SJCRH30 (cell line): ENCODE measurements at regions not wholly inside any gene's neighbourhood (a gene's known extent, or its start where the extent isn't known, plus 50 kb on each side); places are given as distances from the start of the nearest gene placed in this dataset.

Experiments
- DNase-seq, 2 experiments: peaks; one replicate each; pipeline ENCODE4 v3.0.0-alpha.2; 2015 to 2020
- H3K27ac ChIP-seq: fragments of 250-450 bp; sonication (Bioruptor Pico); 2 replicates; pipeline ENCODE4 v1.5.1; 2020; ENCODE audit warnings: mild to moderate bottlenecking, moderate library complexity
- H3K27me3 ChIP-seq: fragments of 250-450 bp; sonication (Bioruptor Pico); 2 replicates; pipeline ENCODE4 v1.5.1; 2020; ENCODE audit warnings: mild to moderate bottlenecking, moderate library complexity
- H3K36me3 ChIP-seq: fragments of 250-450 bp; sonication (Bioruptor Pico); 2 replicates; pipeline ENCODE4 v1.5.1; 2020; ENCODE audit warnings: mild to moderate bottlenecking, moderate library complexity
- H3K4me1 ChIP-seq: fragments of 250-450 bp; sonication (Bioruptor Pico); 2 replicates; pipeline ENCODE4 v1.5.1; 2020; ENCODE audit warnings: mild to moderate bottlenecking, moderate library complexity
- H3K4me3 ChIP-seq: fragments of 250-450 bp; sonication (Bioruptor Pico); 2 replicates; pipeline ENCODE4 v1.5.1; 2020; ENCODE audit warnings: mild to moderate bottlenecking, moderate library complexity
- H3K9me3 ChIP-seq: fragments of 250-450 bp; sonication (Bioruptor Pico); replicated peaks from 2 replicates; pipeline ENCODE4 v1.5.1; 2020; ENCODE audit warnings: mild to moderate bottlenecking, moderate library complexity

DNA sequence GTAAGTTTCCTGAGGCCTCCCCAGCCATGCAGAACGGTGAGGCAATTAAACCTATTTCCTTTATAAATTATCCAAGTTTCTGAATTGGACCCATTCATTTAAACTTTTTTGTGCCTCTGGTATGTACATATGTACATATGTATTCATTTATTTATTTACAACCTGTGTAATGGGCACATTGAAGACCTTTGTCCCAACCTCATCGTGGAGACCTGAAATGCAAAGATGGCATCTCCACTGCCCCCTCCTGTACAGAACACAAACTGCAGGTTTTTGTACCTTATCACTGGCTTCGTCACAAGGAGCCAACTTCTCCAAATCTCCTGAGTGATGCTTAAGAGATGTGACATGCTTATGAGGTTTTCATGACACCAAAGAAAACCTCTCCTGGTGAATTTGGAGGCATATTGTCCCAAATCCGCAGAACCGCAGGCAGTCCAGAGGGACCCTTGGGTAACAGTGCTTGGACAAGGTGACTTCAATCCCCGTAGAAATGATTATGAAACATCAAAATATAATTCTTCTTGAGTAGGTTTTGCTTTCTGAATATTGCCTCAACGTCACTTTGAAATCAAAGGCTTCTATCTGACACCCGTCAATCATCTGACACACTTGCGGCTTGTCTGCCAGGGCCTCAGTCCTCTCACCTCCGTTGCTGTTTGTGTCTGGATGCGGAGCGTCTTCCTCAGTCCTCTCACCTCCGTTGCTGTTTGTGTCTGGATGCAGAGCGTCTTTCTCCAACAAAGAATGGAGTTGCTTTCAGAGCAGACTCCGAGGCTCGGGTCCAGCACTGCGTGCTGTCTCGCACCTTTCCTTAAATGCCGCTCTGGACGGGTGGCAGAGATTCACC, 135.0 kb upstream of the IRX4 start:
- H3K27me3 ChIP-seq = no peaks in the 10 kb centered on the region
- DNase-seq = peak in 1 of 2 experiments; percentile 28
- no peaks in the 10 kb centered on the region for H3K4me1 ChIP-seq
- H3K9me3 ChIP-seq = no peaks in the 10 kb centered on the region
- no peak overlapping the region for H3K27ac ChIP-seq
- no peaks in the 10 kb centered on the region for H3K36me3 ChIP-seq
- H3K4me3 ChIP-seq = no peak overlapping the region

DNA sequence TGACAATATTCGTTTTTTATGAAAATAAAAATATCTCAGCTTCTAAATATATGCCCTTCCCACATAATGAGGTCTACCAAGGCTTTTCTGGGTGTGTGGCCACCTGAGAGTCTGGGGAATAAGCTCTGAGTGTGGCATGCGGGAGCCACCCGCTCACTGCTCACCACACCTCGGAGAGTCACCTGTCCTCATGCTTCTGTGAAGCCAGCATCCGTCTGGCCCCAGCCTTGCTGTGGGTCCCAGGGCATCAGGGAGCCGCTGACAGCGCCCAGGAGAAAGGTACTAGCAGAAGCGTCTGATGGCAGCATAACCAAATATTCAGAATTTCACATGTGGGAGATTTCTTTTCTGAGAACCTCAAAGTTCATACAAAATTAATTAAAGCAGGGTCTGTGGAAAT, 133.2 kb upstream of the IRX4 start:
- H3K9me3 ChIP-seq = no peaks in the 10 kb centered on the region

DNA sequence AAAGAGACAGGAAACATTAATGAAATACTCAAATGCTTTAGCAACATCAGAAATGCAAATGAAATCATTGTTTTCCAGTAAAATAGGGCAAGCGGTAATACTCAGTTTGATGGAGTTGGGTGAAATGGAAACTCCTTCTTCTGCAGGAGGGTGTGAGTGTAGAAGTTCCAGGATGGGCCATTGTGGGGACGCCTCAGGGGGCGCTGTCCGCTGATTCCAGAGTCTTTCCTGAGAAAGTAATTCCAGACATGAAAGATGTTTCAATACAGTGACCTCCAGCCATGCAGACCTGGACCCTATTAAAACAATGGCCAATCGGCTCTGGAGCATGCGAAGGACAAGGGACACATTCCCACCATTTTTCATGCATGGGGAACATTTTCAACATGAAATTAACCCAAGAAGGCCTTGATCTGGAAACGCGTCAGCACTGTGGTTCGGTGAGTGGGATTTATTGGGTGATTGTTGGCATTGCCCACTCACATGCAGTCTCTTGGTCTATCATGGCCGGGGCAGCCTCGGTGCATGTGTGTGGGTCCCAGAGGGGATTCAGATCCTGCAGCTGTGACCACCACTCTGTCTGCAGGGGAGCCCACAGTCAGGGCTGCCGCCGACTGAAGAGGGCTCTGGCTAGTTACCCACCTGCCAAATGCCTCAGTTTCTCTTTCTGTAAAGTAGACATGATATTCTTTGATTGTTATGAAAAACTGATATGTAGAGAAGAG, 132.6 kb upstream of the IRX4 start:
- Histone ChIP-seq H3K9me3 (no peaks in the 10 kb centered on the region), H3K4me3 (no peak overlapping the region), H3K4me1 (no peaks in the 10 kb centered on the region), H3K27ac (no peak overlapping the region), H3K27me3 (no peaks in the 10 kb centered on the region), H3K36me3 (no peaks in the 10 kb centered on the region)
- DNase-seq = no peak

More for the DNA sequence above, 133.2 kb upstream of the IRX4 start:
- Histone ChIP-seq H3K27ac (no peak overlapping the region), H3K27me3 (no peaks in the 10 kb centered on the region), H3K4me3 (no peak overlapping the region), H3K4me1 (no peaks in the 10 kb centered on the region), H3K36me3 (no peaks in the 10 kb centered on the region)
- no peak for DNase-seq

DNA sequence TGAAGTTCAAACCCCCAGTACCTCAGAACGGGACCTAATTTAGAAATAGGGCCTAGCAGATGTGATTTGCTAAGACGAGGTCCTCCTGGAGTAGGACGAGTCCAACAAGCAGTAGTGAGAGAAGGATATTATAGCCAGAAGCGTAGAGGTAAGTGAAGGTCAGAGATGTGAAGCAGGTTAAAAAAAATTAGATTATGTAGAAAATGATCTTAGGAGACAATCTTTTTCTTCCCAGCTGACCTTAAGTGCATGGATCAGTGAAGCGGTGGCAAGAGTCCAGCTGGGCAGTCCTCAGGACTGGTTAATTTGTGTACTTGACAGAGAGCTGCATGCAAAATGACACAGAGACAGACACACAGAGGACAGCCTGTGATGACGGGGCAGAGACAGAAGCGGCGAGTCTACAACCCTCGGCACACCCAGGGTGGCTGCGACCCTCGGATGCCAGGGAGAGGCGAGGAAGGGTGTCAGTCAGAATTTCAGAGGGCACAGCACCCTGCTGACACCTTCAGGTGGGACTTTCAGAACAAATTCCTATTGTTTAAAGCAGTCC, 131.4 kb upstream of the IRX4 start:
- no peak for DNase-seq
- Histone ChIP-seq H3K36me3 (no peaks in the 10 kb centered on the region), H3K4me1 (no peaks in the 10 kb centered on the region), H3K9me3 (no peaks in the 10 kb centered on the region), H3K27ac (no peak overlapping the region), H3K4me3 (no peak overlapping the region), H3K27me3 (no peaks in the 10 kb centered on the region)

DNA sequence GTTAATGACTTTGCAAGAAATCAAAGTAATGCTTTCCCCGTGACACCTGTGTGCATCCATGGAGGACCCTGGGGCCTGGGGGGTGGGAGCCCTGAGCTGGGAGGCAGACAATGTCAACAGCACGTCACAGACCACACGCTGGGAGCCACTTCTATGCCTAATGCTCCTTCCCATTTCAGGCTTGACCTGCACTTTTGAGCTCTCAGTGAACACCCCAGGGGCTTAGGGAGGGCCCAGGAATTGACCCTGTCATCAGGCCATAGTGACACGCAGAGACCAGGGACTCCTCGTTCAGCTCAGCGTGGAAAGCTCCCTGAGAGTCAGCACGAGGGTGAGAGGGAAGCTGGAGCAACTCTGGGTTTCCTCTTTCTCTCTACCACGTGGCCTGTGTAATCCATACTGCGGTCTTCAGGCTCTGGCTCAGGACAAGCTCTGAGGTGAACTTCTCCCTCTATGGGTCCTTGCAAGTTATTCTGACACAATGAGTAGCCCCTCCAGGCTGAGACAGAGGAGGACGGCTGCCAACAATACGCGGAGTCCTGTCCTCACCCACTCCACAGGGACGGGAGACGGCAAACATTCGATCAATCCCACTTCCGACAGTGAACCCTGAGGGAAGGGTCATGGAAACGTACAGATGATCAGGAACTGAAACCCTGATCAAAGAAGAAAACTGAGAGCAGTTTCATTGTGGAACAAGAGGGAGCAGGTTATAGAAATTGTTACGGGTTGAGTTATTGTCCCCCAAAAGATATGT, 130.8 kb upstream of the IRX4 start:
- Histone ChIP-seq H3K27ac (no peak overlapping the region), H3K36me3 (no peaks in the 10 kb centered on the region), H3K4me3 (no peak overlapping the region), H3K27me3 (no peaks in the 10 kb centered on the region), H3K9me3 (no peaks in the 10 kb centered on the region), H3K4me1 (no peaks in the 10 kb centered on the region)
- no peak for DNase-seq

DNA sequence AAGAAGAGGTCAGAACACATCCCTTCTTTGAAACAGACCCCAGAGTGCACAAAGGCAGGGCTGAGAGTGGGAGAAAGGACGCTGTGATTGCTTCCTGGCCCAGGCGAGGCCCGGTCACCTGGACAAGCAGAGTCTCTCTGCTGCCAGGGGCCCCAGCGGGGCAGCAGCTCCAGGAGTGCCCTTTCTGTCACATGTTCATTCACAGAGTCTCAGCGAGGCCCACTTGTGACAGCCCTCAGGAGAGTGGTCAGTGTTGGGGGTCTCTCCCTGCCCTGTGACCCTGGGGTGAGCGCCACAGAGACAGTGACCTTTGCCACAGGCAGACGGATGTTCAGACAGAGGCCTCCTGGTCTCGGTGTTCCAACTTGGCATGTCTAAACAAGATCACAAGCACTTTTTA, 130.2 kb upstream of the IRX4 start:
- H3K27ac ChIP-seq = no peak overlapping the region
- H3K4me1 ChIP-seq = no peaks in the 10 kb centered on the region
- DNase-seq = no peak
- H3K27me3 ChIP-seq = no peaks in the 10 kb centered on the region
- no peak overlapping the region for H3K4me3 ChIP-seq
- H3K36me3 ChIP-seq = no peaks in the 10 kb centered on the region
- H3K9me3 ChIP-seq = no peaks in the 10 kb centered on the region

DNA sequence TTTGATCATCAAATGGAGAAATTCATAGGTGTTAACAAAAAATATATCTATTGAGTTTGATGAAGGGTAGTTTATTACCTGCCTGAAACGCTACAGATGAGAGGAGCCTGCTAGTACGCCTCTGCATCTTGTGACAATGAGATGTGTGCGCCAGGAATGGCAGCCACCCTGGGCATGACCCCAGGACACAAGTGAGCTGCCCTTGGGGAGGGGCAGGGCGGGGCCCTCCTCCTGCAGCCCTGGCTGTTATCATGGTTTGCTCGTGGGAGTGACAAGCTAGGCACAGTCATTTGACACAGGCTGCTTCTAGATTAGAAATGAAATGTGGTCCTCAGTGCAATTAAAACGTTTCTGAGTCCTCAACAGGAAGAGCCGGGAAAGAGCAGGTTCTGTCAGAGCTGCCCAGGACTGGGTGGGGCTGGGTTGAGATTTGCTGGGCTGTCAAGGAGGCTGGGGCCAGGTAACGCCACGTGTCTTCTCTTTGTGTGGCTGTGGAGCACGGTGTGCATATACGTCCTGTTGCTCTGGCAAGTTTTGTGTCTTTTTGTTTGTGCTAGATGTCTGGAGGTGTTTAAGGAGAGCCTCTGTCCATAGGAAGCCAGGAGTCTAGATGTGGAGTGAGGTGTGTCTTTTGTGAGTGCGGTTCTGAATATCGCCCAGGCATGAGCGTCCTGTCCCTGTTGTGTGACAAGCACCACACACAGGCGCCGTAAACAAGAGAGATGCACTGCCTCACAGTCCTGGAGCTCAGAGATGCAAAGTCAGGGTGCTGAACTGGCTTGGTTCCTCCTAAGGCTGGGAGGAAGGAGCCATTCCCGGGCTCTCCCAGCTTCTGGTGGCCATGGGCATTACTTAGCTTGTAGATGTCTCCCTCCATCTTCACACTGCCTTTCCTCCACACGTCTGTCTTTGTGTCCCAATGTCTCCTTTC, 129.0 kb upstream of the IRX4 start:
- H3K4me1 ChIP-seq = no peaks in the 10 kb centered on the region
- H3K36me3 ChIP-seq = no peaks in the 10 kb centered on the region
- H3K27ac ChIP-seq = no peak overlapping the region
- no peak overlapping the region for H3K4me3 ChIP-seq
- DNase-seq = no peak
- H3K9me3 ChIP-seq = no peaks in the 10 kb centered on the region
- H3K27me3 ChIP-seq = no peaks in the 10 kb centered on the region

DNA sequence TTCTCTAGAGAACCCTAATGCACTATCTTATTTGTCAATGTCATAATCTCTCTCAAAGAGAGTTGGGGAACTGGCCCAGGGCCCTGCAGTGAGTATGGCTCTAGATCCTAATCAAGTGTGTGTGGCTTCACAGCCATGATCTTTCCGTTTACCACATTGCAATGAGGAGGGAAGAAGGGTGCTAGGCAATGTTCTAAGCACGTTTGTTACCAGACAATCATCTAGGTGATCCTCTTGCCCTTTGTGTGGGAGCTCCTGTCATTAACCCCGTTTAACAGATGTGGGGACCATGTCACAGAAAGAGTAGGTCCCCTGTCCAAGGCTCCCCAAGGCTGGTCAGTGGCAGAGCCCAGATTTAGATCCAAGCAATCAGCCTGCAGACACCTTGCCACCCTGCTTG, 128.2 kb upstream of the IRX4 start:
- no peaks in the 10 kb centered on the region for H3K36me3 ChIP-seq
- H3K4me1 ChIP-seq = no peaks in the 10 kb centered on the region
- H3K4me3 ChIP-seq = no peak overlapping the region
- no peak overlapping the region for H3K27ac ChIP-seq
- no peaks in the 10 kb centered on the region for H3K9me3 ChIP-seq
- DNase-seq = no peak
- H3K27me3 ChIP-seq = no peaks in the 10 kb centered on the region

DNA sequence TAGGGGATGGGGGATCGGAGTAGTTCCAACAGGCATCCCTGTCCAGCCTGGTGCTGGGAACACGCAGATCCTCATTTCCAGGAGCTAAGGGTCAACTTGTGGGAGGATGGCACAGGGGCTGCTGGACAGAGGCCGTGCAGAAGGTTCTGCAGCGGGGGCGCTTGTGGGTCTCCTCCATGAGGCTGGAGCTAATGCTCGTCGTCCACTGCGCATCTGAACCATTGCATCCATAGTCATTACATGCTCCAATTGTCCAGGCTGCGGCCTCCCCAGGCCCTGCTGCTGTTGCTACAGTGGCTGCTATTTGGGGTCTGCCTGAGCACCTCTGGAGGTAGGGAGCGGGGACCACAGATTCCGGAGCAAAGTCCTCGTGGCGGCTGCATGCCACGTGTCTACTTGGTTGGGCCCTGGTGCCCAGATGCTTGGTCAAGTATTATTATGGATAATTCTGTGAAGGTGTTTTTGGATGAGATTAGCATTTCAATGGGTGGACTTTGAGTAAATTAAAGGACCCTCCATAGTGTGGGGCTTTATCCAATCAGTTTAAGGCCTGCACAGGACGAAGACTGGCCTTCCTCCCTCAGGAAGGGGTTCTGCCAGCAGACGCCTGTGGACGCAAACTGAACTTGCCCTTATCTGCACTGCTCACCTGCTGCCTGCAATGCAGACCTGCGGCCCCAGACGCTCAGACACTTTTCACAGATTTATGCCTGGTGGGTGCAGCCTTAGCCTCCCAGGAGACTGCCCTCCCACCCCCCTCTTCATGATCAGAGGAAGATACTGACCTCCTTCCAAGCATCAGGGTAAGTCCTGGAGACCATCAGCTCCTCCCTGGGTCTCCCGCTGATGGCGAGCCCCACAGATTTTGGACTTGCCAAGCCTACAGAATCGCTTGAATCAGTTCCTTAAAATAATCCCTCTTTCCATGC, 127.5 kb upstream of the IRX4 start:
- no peak for DNase-seq
- no peaks in the 10 kb centered on the region for H3K27me3 ChIP-seq
- H3K9me3 ChIP-seq = no peaks in the 10 kb centered on the region
- no peak overlapping the region for H3K27ac ChIP-seq
- H3K4me3 ChIP-seq = no peak overlapping the region
- no peaks in the 10 kb centered on the region for H3K4me1 ChIP-seq
- H3K36me3 ChIP-seq = no peaks in the 10 kb centered on the region

DNA sequence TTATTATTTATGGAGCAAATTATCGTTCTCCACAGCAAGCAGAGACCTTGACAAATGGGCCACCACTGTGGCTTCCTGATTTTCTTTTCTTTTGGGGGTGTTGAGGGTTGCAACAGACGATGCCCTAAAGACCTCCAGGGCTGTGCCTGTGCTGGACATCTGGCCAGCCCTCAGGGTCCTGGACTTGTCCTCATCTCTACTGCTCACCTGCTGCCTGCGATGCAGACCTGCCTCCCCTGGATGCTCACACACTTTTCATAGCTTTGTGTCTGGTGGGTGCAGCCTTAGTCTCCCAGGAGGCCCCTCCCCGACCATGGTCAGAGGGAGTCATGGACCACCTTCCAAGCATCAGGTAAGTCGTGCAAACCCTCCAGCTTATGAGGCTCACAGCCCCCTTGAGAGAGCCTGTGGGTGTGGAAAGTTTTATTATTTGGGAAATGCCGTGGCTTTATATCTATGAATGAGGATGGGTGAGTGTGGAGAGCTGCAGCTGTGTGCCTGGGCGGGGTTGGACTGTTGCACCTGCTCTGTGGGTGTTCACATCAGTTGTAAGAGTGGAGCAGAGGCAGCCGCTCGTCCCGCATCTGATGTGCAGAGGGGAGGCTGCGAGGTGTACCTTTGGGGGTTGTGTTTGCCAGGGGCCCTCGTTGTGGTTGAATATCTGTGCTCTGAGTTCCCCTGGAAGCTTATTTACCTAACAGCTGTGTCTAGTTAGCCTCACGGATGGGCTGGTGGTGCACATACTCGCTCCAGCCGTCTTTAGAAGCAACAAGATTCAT, 126.3 kb upstream of the IRX4 start:
- DNase-seq = no peak
- Histone ChIP-seq H3K4me1 (no peaks in the 10 kb centered on the region), H3K27me3 (no peaks in the 10 kb centered on the region), H3K9me3 (no peaks in the 10 kb centered on the region), H3K27ac (no peak overlapping the region), H3K4me3 (no peak overlapping the region), H3K36me3 (no peaks in the 10 kb centered on the region)

DNA sequence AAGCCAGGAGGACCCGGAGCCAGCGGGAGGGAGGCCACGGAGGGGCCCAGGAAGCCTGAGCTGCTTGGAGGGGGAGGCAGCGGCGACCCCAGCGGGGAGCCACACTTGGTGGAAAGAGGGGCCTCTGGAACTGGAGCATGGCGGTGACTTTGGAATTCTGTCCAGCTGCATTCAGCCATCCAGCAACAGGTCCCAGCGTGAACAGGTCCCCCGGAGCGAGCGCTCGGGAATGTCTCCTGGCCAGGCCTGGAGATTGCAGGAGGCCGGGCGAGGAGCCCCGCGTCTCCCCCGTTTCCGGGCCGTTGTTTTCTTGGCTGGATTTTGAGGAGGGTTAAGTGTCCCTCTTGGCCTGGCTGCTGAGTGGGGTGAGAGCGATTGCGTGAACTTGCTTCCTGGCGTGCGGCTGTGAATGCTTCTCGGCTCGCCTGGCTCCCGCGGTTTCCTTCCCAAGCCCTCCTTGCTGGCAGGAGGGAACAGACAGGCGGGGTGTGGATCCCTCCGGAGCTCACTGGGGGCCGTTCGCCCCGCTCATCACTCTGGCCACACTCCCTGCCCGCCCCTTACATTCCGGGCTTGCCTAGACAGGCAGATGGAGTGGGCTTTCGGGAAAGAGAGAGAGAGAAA, 125.3 kb upstream of the IRX4 start:
- no peaks in the 10 kb centered on the region for H3K4me1 ChIP-seq
- H3K27ac ChIP-seq = no peak overlapping the region
- H3K27me3 ChIP-seq = no peaks in the 10 kb centered on the region
- H3K36me3 ChIP-seq = no peaks in the 10 kb centered on the region
- DNase-seq = no peak
- no peak overlapping the region for H3K4me3 ChIP-seq
- H3K9me3 ChIP-seq = no peaks in the 10 kb centered on the region

DNA sequence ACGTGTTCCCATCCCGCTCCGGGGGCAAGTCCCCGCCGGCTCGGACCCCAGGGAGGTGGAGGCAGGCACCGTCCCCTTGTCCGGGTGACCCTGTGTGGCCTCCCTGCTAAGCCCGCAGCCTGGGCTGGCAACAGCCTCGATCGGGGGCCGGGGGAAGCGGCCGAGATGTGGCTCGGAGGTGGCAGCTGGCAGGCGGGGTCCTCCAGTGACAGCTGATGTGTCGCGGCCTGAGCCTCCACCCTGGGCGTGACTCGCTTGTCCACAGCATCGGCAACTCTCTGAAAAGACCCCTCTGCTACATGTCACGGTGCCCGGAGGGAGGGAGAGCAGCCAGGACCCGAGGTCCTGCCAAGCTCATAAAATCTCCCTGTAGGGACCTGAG, 124.8 kb upstream of the IRX4 start:
- DNase-seq = no peak
- H3K4me1 ChIP-seq = no peaks in the 10 kb centered on the region
- H3K9me3 ChIP-seq = no peaks in the 10 kb centered on the region
- H3K27me3 ChIP-seq = no peaks in the 10 kb centered on the region
- no peak overlapping the region for H3K27ac ChIP-seq
- no peak overlapping the region for H3K4me3 ChIP-seq
- H3K36me3 ChIP-seq = no peaks in the 10 kb centered on the region
